ENCODE measurements at regions not wholly inside any gene's neighbourhood (a gene's known extent, or its start where the extent isn't known, plus 50 kb on each side); places are given as distances from the start of the nearest gene placed in this dataset.
"Not testable (repeated sequence)": the region's sequence is repeated elsewhere in the genome, so short reads cannot be mapped to it uniquely, and the experiment has no call there.

DNA sequence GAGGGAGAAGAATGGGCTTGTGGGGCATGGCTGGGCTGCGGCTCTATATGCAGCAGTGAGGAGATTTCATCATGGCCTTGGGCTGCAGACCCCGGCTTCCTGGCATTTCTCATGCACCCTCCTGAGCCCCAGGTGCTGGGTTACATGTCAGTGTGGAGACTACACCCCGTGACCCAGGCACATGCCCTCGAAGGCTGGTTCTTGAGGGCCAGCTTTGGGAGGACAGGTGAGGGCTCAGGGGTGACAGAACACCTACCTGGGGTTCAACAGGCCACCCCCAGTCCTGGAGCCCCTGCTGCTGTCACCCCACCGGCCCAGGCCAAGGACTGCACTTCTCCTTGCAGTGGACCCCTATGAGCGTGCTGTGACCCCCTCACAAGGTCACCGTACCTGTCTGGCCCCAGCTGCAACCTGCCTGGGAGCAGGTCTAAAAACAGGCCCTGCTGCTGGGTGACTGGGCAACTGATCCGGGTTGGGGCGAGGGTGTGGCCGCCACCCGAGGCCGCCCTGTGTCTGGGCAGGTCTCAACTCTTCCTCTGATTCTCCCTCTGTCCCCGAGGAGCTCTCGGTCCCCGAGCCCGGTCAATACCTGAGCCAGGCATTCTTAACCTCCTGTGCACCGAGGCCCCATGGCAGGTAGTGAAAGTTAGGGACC is 94.8 kb upstream of the OTOS start:
- Mint-ChIP-seq H3K27me3 (peaks cover 14% of the 10 kb centered on the region), H3K27ac (no peak overlapping the region), H3K36me3 (ENCODE audit: low read depth) (no peaks in the 10 kb centered on the region), H3K4me3 (no peak overlapping the region), H3K4me1 (peaks cover 6% of the 10 kb centered on the region)
- no peak for ATAC-seq
- DNase-seq, result no peak
- H3K9me3 ChIP-seq (ENCODE audit: control insufficient read depth, low read length, poor library complexity, severe bottlenecking), result no peaks in the 10 kb centered on the region

DNA sequence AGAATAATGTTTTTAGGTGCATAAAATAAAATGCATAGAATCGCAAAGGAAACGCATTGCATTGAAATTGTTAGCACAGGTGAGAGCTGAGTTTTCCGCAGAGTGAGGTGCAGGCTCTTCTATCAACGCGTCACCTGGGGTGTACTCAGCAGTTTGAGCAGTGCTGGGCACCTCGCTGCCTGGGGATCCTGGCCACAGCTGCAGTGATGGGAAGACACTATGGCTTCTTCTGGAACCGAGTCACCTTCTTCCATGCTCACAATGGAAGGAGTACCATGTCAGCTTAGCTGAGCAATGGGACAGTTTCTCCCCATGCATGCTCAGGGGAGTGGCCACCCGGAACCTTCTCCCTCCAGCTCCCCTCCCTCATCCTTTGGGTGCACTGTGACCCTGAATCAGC is 95.4 kb upstream of the OTOS start:
- DNase-seq, result no peak
- no peak for ATAC-seq
- Mint-ChIP-seq H3K36me3 (ENCODE audit: low read depth) (no peaks in the 10 kb centered on the region), H3K27ac (no peak overlapping the region), H3K4me1 (peaks cover 6% of the 10 kb centered on the region), H3K4me3 (no peak overlapping the region), H3K27me3 (peaks cover 13% of the 10 kb centered on the region)
- H3K9me3 ChIP-seq (ENCODE audit: control insufficient read depth, low read length, poor library complexity, severe bottlenecking), result no peaks in the 10 kb centered on the region

DNA sequence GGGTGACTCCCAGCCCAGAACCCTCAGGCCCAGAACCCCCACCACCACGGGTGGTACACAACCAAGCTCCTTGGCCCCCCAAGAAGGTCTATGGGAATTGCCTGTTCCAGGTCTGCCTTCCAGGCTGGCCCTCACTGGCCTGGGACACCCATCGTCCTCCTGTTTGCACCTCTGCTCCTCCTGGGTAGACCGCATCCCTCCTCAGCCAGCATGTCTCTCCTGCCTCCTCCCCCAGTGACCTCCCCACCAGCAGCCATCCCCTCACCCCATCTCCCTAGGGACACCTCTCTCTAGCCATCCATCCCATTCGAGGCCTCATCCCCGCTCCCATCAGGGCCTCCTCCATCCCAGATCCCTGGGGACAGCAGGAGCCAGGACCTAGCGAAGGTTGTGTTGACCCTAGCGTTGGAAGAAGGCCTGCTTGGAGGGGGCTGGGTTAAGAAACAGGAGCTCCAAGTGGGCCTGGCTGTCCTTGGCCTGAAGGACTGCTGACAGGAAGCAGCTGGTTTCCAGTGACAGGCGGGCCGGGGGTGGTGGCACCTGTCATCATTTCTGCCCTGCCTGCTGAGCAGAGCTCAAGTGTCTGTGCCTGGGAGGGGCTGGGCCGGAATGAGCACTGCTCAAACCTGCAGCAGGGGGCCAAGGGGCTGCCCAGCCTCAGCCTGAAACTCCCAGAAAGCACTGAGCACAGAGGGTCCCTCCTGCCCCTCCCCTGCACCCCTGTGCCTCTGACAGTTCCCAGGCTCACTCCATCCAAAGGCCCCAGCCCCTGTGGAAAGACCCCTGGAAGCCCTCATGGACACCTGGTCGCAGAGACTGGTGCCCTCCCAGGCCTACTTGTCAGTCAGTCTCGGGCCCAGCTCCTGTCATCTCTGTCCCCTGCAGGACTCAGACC is 96.0 kb upstream of the OTOS start:
- no peaks in the 10 kb centered on the region for H3K9me3 ChIP-seq (ENCODE audit: control insufficient read depth, low read length, poor library complexity, severe bottlenecking)
- no peak overlapping the region for H3K27ac Mint-ChIP-seq
- no peak overlapping the region for H3K4me3 Mint-ChIP-seq
- no peak for ATAC-seq
- peaks cover 6% of the 10 kb centered on the region for H3K4me1 Mint-ChIP-seq
- no peaks in the 10 kb centered on the region for H3K36me3 Mint-ChIP-seq (ENCODE audit: low read depth)
- peak in 1 of 3 donors; percentile 0 for DNase-seq
- peaks cover 19% of the 10 kb centered on the region for H3K27me3 Mint-ChIP-seq

DNA sequence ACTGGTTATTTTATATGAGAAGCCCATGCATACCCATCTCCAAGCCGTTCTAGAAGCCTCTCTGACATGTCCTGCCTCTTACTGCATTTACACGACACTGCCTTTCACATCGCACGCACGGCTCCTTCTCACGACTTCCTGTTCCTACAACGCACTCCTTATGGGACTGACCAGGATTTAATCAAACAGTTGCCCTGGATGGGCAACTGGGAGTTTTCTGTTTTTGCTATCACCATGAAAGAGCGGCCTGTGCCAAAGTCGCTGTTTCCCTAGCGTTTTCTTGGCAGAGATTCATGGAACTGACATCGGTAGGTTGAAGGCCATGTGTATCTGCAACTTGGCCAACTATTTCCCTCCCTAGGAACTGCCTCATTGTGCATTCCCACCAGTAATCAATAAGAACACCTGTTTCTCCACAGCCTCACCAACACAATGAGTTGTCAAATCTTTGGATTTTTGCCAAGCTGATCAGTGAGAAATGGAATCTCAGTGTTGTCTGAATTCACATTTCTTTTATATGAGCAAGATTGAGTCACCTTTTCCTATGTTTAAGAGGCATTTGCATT is 97.2 kb upstream of the OTOS start:
- no peak overlapping the region for H3K4me3 Mint-ChIP-seq
- ATAC-seq, result no peak
- peaks cover 19% of the 10 kb centered on the region for H3K27me3 Mint-ChIP-seq
- no peak for DNase-seq
- no peaks in the 10 kb centered on the region for H3K9me3 ChIP-seq (ENCODE audit: control insufficient read depth, low read length, poor library complexity, severe bottlenecking)
- no peak overlapping the region for H3K27ac Mint-ChIP-seq
- peaks cover 6% of the 10 kb centered on the region for H3K4me1 Mint-ChIP-seq
- H3K36me3 Mint-ChIP-seq (ENCODE audit: low read depth), result no peaks in the 10 kb centered on the region

DNA sequence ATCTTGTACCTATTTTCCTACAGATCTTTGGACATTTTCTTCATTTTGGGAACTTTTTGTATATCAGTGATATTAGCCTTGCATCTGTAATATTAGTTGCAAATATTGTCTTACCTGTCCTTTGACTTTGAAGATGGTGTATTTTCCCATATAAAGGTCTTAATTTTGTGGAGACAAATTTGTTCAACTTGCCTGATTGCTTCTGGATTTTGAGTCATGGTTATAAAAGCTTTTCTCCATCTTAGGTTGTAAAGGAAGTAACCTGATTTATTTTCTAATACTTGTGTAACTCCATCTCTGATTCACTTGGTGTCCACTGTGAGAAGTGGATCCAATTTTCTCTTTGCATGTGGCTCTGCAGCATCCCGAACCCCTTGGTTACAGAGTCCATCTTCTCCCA is 97.7 kb upstream of the OTOS start:
- H3K27ac Mint-ChIP-seq, result no peak overlapping the region
- no peaks in the 10 kb centered on the region for H3K9me3 ChIP-seq (ENCODE audit: control insufficient read depth, low read length, poor library complexity, severe bottlenecking)
- H3K4me1 Mint-ChIP-seq, result peaks cover 6% of the 10 kb centered on the region
- no peak for ATAC-seq
- no peak for DNase-seq
- H3K4me3 Mint-ChIP-seq, result no peak overlapping the region
- H3K27me3 Mint-ChIP-seq, result peaks cover 19% of the 10 kb centered on the region
- no peaks in the 10 kb centered on the region for H3K36me3 Mint-ChIP-seq (ENCODE audit: low read depth)

DNA sequence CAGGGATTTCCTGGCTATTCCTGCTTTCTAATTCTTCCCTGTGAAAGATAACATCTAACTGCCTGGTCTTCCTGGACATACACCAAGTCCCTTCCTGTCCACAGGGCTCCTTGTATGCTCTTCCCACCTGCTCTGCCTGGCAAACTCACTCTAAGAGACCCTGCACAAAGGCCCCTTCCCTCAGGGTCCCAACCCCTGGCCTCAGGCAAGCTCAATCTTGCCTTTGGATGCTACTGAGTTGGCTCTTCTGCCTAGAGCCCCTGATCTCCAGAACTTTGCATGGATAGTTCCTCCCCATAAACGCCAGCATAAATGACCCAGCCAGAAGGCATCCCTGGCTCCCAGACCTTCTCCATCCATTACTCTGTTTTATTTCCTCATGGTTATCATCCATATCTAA is 98.3 kb upstream of the OTOS start:
- Mint-ChIP-seq H3K27me3 (peaks cover 19% of the 10 kb centered on the region), H3K36me3 (ENCODE audit: low read depth) (no peaks in the 10 kb centered on the region), H3K4me3 (no peak overlapping the region), H3K4me1 (peaks cover 6% of the 10 kb centered on the region), H3K27ac (no peak overlapping the region)
- DNase-seq, result no peak
- no peaks in the 10 kb centered on the region for H3K9me3 ChIP-seq (ENCODE audit: control insufficient read depth, low read length, poor library complexity, severe bottlenecking)
- no peak for ATAC-seq

DNA sequence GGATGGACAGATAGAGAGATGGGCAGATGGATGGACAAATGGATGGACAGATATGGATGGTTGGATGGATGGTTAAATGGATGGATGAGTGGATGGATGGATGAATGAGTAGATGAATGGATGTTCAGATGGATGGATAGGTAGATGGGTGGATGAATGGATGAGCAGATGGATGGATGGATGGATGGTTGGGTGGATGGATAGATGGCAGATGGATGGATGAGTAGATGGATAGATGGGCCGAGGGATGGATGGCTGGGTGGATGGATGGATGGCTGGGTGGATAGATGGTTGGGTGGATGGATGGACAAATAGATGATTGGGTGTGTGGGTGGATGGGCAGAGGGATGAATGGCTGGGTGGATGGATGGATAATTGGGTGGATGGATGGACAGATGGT is 98.9 kb upstream of the OTOS start:
- H3K27ac Mint-ChIP-seq, result no peak overlapping the region
- ATAC-seq (no peak), DNase-seq (no peak)
- no peak overlapping the region for H3K4me3 Mint-ChIP-seq
- no peaks in the 10 kb centered on the region for H3K9me3 ChIP-seq (ENCODE audit: control insufficient read depth, low read length, poor library complexity, severe bottlenecking)
- peaks cover 6% of the 10 kb centered on the region for H3K4me1 Mint-ChIP-seq
- H3K27me3 Mint-ChIP-seq, result peaks cover 23% of the 10 kb centered on the region
- H3K36me3 Mint-ChIP-seq (ENCODE audit: low read depth), result no peaks in the 10 kb centered on the region

DNA sequence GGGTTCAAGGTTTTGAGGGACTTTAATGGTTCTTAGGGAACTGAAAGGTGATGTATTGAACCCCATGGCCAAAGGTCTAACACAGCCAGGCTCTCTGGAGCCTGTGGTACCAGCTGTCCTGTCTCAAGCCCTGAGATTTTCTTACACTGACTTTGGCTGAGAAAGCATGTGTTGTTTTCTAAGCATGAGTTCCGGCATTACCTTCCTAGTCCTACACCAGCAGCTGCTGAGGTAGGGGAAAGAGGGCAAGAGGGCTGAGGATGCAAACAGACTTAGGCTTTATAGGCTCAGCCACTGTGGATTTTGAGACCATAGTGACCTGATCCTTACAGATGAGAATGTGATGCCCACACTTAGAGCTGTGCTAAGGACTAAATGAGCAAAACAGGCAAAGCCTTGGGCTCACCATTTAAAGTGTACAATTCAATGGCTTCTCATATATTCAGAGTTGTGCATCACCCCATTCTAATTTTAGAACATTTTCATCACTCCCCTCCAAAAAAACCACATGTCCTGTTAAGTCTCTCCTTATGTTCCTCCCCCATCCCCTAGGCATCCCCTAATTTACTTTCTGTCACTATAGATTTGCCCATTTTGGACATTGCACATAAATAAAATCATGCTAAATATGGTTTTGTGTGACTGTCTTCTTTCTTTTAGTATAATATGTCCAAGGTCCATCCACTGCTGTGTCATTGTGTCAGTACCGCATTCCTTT is 99.7 kb upstream of the OTOS start:
- DNase-seq, result no peak
- Mint-ChIP-seq H3K27ac (no peak overlapping the region), H3K4me3 (no peak overlapping the region), H3K4me1 (peaks cover 5% of the 10 kb centered on the region), H3K36me3 (ENCODE audit: low read depth) (no peaks in the 10 kb centered on the region), H3K27me3 (peaks cover 28% of the 10 kb centered on the region)
- no peaks in the 10 kb centered on the region for H3K9me3 ChIP-seq (ENCODE audit: control insufficient read depth, low read length, poor library complexity, severe bottlenecking)
- ATAC-seq, result no peak

DNA sequence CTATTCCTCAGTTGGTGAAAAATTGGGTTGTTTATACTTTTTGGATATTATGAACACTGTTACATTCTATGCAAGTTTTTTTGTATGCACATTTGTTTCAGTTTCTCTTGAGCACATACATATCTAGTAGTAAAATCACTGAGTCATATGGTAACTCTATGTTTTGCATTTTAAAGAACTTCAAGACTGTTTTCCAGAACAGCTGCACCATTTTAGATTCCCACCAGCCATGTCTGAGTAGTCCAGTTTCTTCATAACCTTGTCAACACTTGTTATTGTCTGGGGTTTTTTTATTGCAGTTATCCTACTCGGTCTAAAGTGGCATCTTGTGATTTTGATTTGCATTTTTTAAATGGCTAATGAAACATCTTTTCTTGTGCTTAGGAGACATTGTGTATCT is 100.3 kb upstream of the OTOS start:
- no peak overlapping the region for H3K4me3 Mint-ChIP-seq
- no peak for ATAC-seq

DNA sequence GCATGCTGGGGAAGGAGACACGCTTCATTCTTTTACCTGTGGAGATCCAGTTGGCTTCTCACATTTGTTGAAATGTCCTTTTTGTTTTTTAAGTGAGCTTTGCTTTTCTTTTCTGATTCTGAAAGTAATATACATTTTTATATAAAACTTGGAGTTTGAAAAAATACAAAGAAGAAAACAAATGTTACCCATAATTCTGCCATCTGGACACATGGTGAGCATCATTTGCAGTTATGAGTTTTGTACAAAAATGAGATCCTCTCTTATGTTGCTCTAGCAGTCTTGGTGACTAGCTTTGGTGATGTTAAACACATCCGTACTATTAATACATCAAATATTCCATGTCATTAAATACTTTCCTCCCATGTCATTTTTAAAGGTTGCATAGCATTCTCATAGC is 101.1 kb upstream of the OTOS start:
- DNase-seq (no peak), ATAC-seq (no peak)
- no peaks in the 10 kb centered on the region for H3K9me3 ChIP-seq (ENCODE audit: control insufficient read depth, low read length, poor library complexity, severe bottlenecking)
- Mint-ChIP-seq H3K4me1 (peaks cover 5% of the 10 kb centered on the region), H3K4me3 (no peak overlapping the region), H3K27ac (no peak overlapping the region), H3K27me3 (peaks cover 42% of the 10 kb centered on the region), H3K36me3 (ENCODE audit: low read depth) (no peaks in the 10 kb centered on the region)

More for the DNA sequence above, 100.3 kb upstream of the OTOS start:
- Mint-ChIP-seq H3K27ac (no peak overlapping the region), H3K4me1 (peaks cover 5% of the 10 kb centered on the region), H3K36me3 (ENCODE audit: low read depth) (no peaks in the 10 kb centered on the region), H3K27me3 (peaks cover 34% of the 10 kb centered on the region)
- DNase-seq, result no peak
- H3K9me3 ChIP-seq (ENCODE audit: control insufficient read depth, low read length, poor library complexity, severe bottlenecking), result no peaks in the 10 kb centered on the region

DNA sequence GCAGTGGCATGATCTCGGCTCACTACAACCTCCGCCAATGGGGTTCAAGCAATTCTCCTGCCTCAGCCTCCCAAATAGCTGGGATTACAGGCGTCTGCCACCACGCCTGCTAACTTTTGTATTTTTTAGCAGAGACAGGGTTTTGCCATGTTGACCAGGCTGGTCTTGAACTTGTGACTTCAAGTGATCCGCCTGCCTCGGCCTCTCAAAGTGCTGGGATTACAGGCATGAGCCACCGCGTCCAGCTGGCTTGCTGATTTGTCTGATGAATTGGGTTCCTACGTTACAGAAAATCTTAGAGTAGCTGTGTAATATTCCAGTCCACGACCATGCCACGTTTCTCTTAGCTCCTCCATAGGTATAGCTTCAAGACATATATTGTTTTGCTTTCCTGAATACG is 102.6 kb upstream of the OTOS start:
- not testable (repeated sequence) for H3K4me3 Mint-ChIP-seq; H3K9me3 ChIP-seq (ENCODE audit: control insufficient read depth, low read length, poor library complexity, severe bottlenecking); DNase-seq; H3K27ac Mint-ChIP-seq; H3K4me1 Mint-ChIP-seq; H3K36me3 Mint-ChIP-seq (ENCODE audit: low read depth); ATAC-seq
- H3K27me3 Mint-ChIP-seq, result peaks cover 37% of the 10 kb centered on the region

DNA sequence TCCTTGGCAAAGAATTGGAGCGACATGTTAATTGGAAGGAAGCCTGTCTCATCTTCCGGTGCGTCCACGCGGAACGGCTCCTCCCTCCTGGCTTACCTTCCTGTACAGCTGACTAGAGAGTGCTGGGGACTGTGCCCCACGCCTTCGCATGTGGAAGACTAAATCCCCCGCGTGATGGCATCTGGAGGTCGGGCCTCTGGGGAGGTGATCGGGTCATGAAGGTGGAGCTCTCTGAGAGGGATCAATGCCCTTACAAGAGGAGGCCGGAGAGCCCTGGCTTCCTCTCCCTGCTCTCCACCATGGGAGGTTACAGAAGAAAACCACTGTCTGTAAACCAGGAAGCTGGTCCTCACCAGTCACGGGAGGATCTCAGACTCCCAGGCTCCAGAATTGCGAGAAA is 104.1 kb upstream of the OTOS start:
- no peaks in the 10 kb centered on the region for H3K36me3 Mint-ChIP-seq (ENCODE audit: low read depth)
- DNase-seq (no peak), ATAC-seq (no peak)
- H3K27me3 Mint-ChIP-seq, result peaks cover 31% of the 10 kb centered on the region
- no peaks in the 10 kb centered on the region for H3K9me3 ChIP-seq (ENCODE audit: control insufficient read depth, low read length, poor library complexity, severe bottlenecking)
- H3K4me1 Mint-ChIP-seq, result no peaks in the 10 kb centered on the region
- no peak overlapping the region for H3K4me3 Mint-ChIP-seq
- no peak overlapping the region for H3K27ac Mint-ChIP-seq

DNA sequence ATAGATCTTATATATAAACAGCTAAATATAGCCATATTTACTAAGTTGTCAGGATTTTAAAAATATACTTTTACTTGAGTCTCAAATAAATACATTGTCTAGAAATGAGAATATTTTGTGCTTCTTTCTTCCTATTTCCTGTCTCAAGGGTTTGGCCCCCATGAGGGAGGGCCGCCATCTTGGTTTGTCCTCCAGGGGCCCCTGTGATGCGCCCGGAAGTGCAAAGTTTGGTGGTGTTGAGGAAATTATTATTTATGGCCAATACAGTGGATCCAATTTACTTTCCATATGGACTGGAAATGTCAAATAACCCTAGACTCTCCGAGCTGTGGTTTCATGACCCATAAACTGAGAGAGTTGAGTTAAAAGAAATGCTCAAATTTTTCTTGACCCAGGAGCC is 104.7 kb upstream of the OTOS start:
- Mint-ChIP-seq H3K27me3 (peaks cover 35% of the 10 kb centered on the region), H3K36me3 (ENCODE audit: low read depth) (no peaks in the 10 kb centered on the region), H3K27ac (no peak overlapping the region), H3K4me1 (no peaks in the 10 kb centered on the region), H3K4me3 (no peak overlapping the region)
- ATAC-seq (no peak), DNase-seq (no peak)
- no peaks in the 10 kb centered on the region for H3K9me3 ChIP-seq (ENCODE audit: control insufficient read depth, low read length, poor library complexity, severe bottlenecking)

Measured in T-helper 17 cell (primary cell).